SK-MEL-5 (cell line): ENCODE measurements at regions not wholly inside any gene's neighbourhood (a gene's known extent, or its start where the extent isn't known, plus 50 kb on each side); places are given as distances from the start of the nearest gene placed in this dataset.

ENCODE experiments used
- DNase-seq: peaks from one replicate; pipeline ENCODE4 v3.0.0-alpha.2; 2016; ENCODE audit warnings: low read depth, low spot score
- in situ Hi-C: cut with HindIII; loops from 2 replicates; pipeline ENCODE4 v1.10.0; 2016; ENCODE audit warnings: low sequenced_read_pairs, high pct_unique_total_duplicates, low pct_unique_long_range_greater_than_20kb

- in situ Hi-C loops = no loop called here
These were observed 310.1 kb upstream of the ADGRL2 start for GRCh38 chr1:81490614-81491013.

GRCh38 chr1:81489372-81489934, 311.3 kb upstream of the ADGRL2 start:
- in situ Hi-C loops = no loop called here
- DNase-seq = no peak

More at GRCh38 chr1:81490614-81491013, 310.1 kb upstream of the ADGRL2 start:
- DNase-seq = no peak

- in situ Hi-C loops = no loop called here
These were observed 316.4 kb upstream of the ADGRL2 start for GRCh38 chr1:81484284-81484683.

GRCh38 chr1:81478219-81478618, 322.5 kb upstream of the ADGRL2 start:
- in situ Hi-C loops = no loop called here
- no peak for DNase-seq

More at GRCh38 chr1:81484284-81484683, 316.4 kb upstream of the ADGRL2 start:
- no peak for DNase-seq

- in situ Hi-C loops = no loop called here
- DNase-seq = no peak
These were observed 323.0 kb upstream of the ADGRL2 start for GRCh38 chr1:81477710-81478109.

- in situ Hi-C loops = no loop called here
- no peak for DNase-seq
These were observed 328.3 kb upstream of the ADGRL2 start for GRCh38 chr1:81472387-81472786.

GRCh38 chr1:81471255-81471654, 329.5 kb upstream of the ADGRL2 start:
- in situ Hi-C loops = no loop called here
- DNase-seq = no peak

GRCh38 chr1:81470275-81470674, 330.5 kb upstream of the ADGRL2 start:
- DNase-seq = no peak
- in situ Hi-C loops = no loop called here

GRCh38 chr1:81467383-81467782, 333.4 kb upstream of the ADGRL2 start:
- no peak for DNase-seq
- in situ Hi-C loops = no loop called here

- DNase-seq = no peak
- in situ Hi-C loops = no loop called here
These were observed 333.8 kb upstream of the ADGRL2 start for GRCh38 chr1:81466961-81467360.

- no peak for DNase-seq
- in situ Hi-C loops = no loop called here
These were observed 336.5 kb upstream of the ADGRL2 start for GRCh38 chr1:81463936-81464837.

GRCh38 chr1:81459043-81459442, 341.7 kb upstream of the ADGRL2 start:
- no peak for DNase-seq
- in situ Hi-C loops = no loop called here

- in situ Hi-C loops = no loop called here
- DNase-seq = no peak
These were observed 342.5 kb upstream of the ADGRL2 start for GRCh38 chr1:81458186-81458585.

GRCh38 chr1:81455481-81455880, 345.3 kb upstream of the ADGRL2 start:
- in situ Hi-C loops = no loop called here
- DNase-seq = no peak

- in situ Hi-C loops = no loop called here
These were observed 346.8 kb upstream of the ADGRL2 start for GRCh38 chr1:81453971-81454370.

GRCh38 chr1:81453367-81453703, 347.4 kb upstream of the ADGRL2 start:
- in situ Hi-C loops = no loop called here
- DNase-seq = no peak

More at GRCh38 chr1:81453971-81454370, 346.8 kb upstream of the ADGRL2 start:
- no peak for DNase-seq

GRCh38 chr1:81452693-81453366, 347.9 kb upstream of the ADGRL2 start:
- in situ Hi-C loops = no loop called here
- DNase-seq = no peak

- in situ Hi-C loops = no loop called here
- no peak for DNase-seq
These were observed 350.9 kb upstream of the ADGRL2 start for GRCh38 chr1:81449786-81450185.
